ENCODE measurements at regions not wholly inside any gene's neighbourhood (a gene's known extent, or its start where the extent isn't known, plus 50 kb on each side); places are given as distances from the start of the nearest gene placed in this dataset.

DNA sequence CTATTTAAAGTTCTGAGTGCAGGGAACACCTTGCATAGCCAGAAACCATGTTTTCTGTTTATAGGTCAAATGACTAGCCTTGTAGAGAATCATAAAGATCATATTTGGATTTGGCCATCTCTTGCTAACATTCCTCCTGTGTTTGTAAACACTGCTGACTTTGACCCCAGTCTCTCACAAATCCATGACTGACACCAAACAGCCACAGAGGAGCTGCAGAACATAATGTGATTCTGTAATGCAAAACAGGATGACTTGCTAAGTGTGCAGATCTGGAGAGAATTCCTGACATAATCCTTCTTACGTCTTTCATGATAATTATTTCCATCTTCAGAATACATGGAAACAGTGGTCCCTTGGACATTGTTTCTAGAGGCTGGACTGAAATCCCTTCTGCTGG is 211.8 kb downstream of the BMP4 start:
- no peak for DNase-seq (ENCODE audit: low read depth in 1 of 2, low spot score in 1 of 2)
- no peak overlapping the region for H3K4me3 ChIP-seq (replicated peaks; ENCODE audit: insufficient read depth, low read length)
- TF ChIP-seq SPI1 (IDR thresholded peaks at IDR 0.05; ENCODE audit: borderline replicate concordance, low read depth), result no peak
- TF ChIP-seq, protein P1, sequence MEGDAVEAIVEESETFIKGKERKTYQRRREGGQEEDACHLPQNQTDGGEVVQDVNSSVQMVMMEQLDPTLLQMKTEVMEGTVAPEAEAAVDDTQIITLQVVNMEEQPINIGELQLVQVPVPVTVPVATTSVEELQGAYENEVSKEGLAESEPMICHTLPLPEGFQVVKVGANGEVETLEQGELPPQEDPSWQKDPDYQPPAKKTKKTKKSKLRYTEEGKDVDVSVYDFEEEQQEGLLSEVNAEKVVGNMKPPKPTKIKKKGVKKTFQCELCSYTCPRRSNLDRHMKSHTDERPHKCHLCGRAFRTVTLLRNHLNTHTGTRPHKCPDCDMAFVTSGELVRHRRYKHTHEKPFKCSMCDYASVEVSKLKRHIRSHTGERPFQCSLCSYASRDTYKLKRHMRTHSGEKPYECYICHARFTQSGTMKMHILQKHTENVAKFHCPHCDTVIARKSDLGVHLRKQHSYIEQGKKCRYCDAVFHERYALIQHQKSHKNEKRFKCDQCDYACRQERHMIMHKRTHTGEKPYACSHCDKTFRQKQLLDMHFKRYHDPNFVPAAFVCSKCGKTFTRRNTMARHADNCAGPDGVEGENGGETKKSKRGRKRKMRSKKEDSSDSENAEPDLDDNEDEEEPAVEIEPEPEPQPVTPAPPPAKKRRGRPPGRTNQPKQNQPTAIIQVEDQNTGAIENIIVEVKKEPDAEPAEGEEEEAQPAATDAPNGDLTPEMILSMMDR (IDR thresholded peaks at IDR 0.05; ENCODE audit: insufficient read depth, low read length), result no peak
- no peak for TF ChIP-seq POLR2AphosphoS5 (IDR thresholded peaks at IDR 0.05; ENCODE audit: low read depth)
- TF ChIP-seq, protein P2, sequence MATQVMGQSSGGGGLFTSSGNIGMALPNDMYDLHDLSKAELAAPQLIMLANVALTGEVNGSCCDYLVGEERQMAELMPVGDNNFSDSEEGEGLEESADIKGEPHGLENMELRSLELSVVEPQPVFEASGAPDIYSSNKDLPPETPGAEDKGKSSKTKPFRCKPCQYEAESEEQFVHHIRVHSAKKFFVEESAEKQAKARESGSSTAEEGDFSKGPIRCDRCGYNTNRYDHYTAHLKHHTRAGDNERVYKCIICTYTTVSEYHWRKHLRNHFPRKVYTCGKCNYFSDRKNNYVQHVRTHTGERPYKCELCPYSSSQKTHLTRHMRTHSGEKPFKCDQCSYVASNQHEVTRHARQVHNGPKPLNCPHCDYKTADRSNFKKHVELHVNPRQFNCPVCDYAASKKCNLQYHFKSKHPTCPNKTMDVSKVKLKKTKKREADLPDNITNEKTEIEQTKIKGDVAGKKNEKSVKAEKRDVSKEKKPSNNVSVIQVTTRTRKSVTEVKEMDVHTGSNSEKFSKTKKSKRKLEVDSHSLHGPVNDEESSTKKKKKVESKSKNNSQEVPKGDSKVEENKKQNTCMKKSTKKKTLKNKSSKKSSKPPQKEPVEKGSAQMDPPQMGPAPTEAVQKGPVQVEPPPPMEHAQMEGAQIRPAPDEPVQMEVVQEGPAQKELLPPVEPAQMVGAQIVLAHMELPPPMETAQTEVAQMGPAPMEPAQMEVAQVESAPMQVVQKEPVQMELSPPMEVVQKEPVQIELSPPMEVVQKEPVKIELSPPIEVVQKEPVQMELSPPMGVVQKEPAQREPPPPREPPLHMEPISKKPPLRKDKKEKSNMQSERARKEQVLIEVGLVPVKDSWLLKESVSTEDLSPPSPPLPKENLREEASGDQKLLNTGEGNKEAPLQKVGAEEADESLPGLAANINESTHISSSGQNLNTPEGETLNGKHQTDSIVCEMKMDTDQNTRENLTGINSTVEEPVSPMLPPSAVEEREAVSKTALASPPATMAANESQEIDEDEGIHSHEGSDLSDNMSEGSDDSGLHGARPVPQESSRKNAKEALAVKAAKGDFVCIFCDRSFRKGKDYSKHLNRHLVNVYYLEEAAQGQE (IDR thresholded peaks at IDR 0.05; ENCODE audit: insufficient replicate concordance, low read depth), result no peak
- TF ChIP-seq GABPA (IDR thresholded peaks at IDR 0.05; ENCODE audit: low read depth), result no peak
- no peak overlapping the region for H3K27ac ChIP-seq (replicated peaks)
- no peaks in the 10 kb centered on the region for H3K27me3 ChIP-seq (ENCODE audit: insufficient read depth, poor library complexity, severe bottlenecking)

DNA sequence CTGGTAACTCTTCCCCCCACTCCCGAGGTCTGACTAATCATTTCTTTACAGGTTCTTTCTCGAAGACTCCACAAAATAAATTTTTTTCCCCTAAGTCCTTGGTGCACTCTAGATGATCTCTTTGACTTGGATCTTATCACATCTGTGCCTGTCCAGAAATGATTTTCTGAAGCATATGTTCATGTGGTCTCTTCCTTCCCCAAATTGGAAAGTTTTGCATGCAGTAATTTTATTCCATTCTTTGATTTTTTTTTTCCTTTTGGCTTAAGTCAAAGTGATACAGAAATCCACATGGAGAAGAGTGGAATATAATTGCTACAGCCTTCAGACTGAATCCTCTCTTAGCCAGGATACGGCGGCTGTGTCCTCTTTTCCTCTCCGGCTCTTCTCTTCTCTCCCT is 213.3 kb downstream of the BMP4 start:
- no peak for DNase-seq (ENCODE audit: low read depth in 1 of 2, low spot score in 1 of 2)
- Histone ChIP-seq H3K4me3 (replicated peaks; ENCODE audit: insufficient read depth, low read length) (no peak overlapping the region), H3K27me3 (ENCODE audit: insufficient read depth, poor library complexity, severe bottlenecking) (no peaks in the 10 kb centered on the region), H3K27ac (replicated peaks) (no peak overlapping the region)
- TF ChIP-seq, protein P2 (IDR thresholded peaks at IDR 0.05; ENCODE audit: insufficient replicate concordance, low read depth), result no peak
- no peak for TF ChIP-seq POLR2AphosphoS5 (IDR thresholded peaks at IDR 0.05; ENCODE audit: low read depth)
- TF ChIP-seq, protein P1 (IDR thresholded peaks at IDR 0.05; ENCODE audit: insufficient read depth, low read length), result no peak
- no peak for TF ChIP-seq SPI1 (IDR thresholded peaks at IDR 0.05; ENCODE audit: borderline replicate concordance, low read depth)
- TF ChIP-seq GABPA (IDR thresholded peaks at IDR 0.05; ENCODE audit: low read depth), result no peak

DNA sequence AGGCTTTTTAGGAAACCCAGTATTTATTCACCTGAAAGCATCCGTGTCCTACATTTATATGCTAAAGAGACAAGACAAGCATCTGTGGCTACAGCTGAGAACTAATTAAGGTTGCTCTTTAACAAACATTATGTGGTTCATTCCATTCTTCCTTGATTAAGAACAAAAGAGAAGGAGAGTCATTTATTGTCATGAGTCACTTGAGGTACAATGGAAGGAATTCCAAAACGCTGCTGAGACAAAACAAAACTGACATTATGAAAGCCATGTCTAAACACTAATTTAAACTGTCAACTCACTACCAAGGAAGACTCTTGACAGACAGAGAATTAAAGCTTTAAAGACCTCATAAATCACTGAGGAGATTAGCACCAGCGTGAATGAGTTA is 214.4 kb downstream of the BMP4 start:
- no peaks in the 10 kb centered on the region for H3K27me3 ChIP-seq (ENCODE audit: insufficient read depth, poor library complexity, severe bottlenecking)
- no peak overlapping the region for H3K27ac ChIP-seq (replicated peaks)
- no peak overlapping the region for H3K4me3 ChIP-seq (replicated peaks; ENCODE audit: insufficient read depth, low read length)
- TF ChIP-seq GABPA (IDR thresholded peaks at IDR 0.05; ENCODE audit: low read depth) (no peak), POLR2AphosphoS5 (IDR thresholded peaks at IDR 0.05; ENCODE audit: low read depth) (no peak), SPI1 (IDR thresholded peaks at IDR 0.05; ENCODE audit: borderline replicate concordance, low read depth) (no peak)
- TF ChIP-seq, protein P2 (IDR thresholded peaks at IDR 0.05; ENCODE audit: insufficient replicate concordance, low read depth), result no peak
- TF ChIP-seq, protein P1 (IDR thresholded peaks at IDR 0.05; ENCODE audit: insufficient read depth, low read length), result no peak
- DNase-seq (ENCODE audit: low read depth in 1 of 2, low spot score in 1 of 2), result no peak

Measured in HL-60 (cell line).